ENCODE measurements at regions not wholly inside any gene's neighbourhood (a gene's known extent, or its start where the extent isn't known, plus 50 kb on each side); places are given as distances from the start of the nearest gene placed in this dataset.

DNA sequence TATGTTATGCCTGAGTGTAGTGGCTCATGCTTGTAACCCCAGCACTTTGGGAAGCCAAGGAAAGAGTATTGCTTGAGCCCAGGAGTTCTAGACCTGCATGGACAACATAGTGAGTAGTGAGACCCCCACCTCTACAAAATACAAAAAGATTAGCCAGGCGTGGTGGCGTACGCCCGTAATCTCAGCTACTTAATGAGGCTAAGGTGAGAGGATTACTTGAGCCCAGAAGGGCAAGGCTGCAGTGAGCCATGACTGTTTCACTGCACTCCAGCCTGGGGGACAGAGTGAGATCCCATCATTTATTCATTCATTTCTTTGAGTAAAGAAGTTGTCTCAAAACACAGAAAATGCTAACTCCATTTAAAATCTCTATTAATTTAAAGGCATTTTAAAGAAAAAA, 1061.6 kb downstream of the JRKL start:
- Histone ChIP-seq H3K27ac (no peak overlapping the region), H3K27me3 (replicated peaks) (no peaks in the 10 kb centered on the region), H3K36me3 (replicated peaks) (no peaks in the 10 kb centered on the region), H3K4me3 (ENCODE audit: low read depth, low read length) (no peak overlapping the region)
- in situ Hi-C loops (cut with HindIII; ENCODE audit: low pct_ligation_motif_present, low sequenced_read_pairs): no loop called here
- DNase-seq: no peak
- TF ChIP-seq, protein P1, sequence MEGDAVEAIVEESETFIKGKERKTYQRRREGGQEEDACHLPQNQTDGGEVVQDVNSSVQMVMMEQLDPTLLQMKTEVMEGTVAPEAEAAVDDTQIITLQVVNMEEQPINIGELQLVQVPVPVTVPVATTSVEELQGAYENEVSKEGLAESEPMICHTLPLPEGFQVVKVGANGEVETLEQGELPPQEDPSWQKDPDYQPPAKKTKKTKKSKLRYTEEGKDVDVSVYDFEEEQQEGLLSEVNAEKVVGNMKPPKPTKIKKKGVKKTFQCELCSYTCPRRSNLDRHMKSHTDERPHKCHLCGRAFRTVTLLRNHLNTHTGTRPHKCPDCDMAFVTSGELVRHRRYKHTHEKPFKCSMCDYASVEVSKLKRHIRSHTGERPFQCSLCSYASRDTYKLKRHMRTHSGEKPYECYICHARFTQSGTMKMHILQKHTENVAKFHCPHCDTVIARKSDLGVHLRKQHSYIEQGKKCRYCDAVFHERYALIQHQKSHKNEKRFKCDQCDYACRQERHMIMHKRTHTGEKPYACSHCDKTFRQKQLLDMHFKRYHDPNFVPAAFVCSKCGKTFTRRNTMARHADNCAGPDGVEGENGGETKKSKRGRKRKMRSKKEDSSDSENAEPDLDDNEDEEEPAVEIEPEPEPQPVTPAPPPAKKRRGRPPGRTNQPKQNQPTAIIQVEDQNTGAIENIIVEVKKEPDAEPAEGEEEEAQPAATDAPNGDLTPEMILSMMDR (IDR thresholded peaks at IDR 0.05; ENCODE audit: low read depth, low read length, missing control alignments): no peak

DNA sequence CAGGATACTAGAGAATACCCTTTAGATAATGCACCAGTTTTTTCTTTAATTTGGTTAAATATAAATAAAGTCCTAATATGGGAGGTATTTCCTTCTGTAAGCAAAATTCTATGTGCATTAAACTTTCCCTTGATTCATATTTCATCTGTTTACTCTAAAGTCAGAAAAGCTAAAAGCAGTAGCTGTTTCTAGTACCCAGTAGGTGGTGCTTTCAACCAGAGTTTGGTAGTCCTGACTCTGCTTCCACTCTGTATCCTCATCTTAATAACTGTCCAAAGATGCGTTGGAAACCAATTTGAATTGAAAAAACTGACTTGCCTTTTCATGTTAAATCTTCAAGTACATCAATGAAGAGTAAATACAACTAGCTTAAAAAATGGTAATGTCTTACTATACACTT, 1065.2 kb downstream of the JRKL start:
- no peaks in the 10 kb centered on the region for H3K36me3 ChIP-seq (replicated peaks)
- no peak overlapping the region for H3K4me3 ChIP-seq (ENCODE audit: low read depth, low read length)
- in situ Hi-C loops (cut with HindIII; ENCODE audit: low pct_ligation_motif_present, low sequenced_read_pairs): no loop called here
- DNase-seq: peak; percentile 37
- no peaks in the 10 kb centered on the region for H3K27me3 ChIP-seq (replicated peaks)
- H3K27ac ChIP-seq: no peak overlapping the region
- TF ChIP-seq, protein P1 (IDR thresholded peaks at IDR 0.05; ENCODE audit: low read depth, low read length, missing control alignments): peak; percentile 72

DNA sequence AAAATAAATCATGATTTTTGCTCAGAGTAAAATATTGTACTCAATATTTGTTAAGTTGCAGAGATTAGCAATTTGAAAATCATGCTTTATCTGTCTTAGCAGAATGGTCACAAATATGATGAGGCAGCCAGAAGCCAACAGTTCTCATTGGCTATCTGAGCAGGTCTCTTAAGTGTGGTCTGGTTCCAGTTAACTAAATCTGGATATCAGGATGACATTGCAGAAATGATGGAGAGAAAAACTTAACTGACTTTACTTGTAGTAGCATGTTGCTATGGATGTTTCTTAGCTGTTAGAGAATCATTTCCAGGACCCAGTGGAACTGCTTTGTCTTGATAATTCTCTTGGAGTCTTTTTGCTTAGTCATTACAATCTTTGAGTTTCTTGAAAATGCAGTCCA, 1070.3 kb downstream of the JRKL start:
- TF ChIP-seq, protein P1 (IDR thresholded peaks at IDR 0.05; ENCODE audit: low read depth, low read length, missing control alignments): no peak
- Histone ChIP-seq H3K27me3 (replicated peaks) (no peaks in the 10 kb centered on the region), H3K4me3 (ENCODE audit: low read depth, low read length) (no peak overlapping the region), H3K36me3 (replicated peaks) (no peaks in the 10 kb centered on the region), H3K27ac (no peak overlapping the region)
- in situ Hi-C loops (cut with HindIII; ENCODE audit: low pct_ligation_motif_present, low sequenced_read_pairs): no loop called here
- DNase-seq: no peak

GRCh38 chr11:97461044-97461880, 1071.4 kb downstream of the JRKL start:
- H3K27me3 ChIP-seq (replicated peaks): no peaks in the 10 kb centered on the region
- no peak overlapping the region for H3K27ac ChIP-seq
- in situ Hi-C loops (cut with HindIII; ENCODE audit: low pct_ligation_motif_present, low sequenced_read_pairs): no loop called here
- H3K4me3 ChIP-seq (ENCODE audit: low read depth, low read length): no peak overlapping the region
- H3K36me3 ChIP-seq (replicated peaks): no peaks in the 10 kb centered on the region
- TF ChIP-seq, protein P1 (IDR thresholded peaks at IDR 0.05; ENCODE audit: low read depth, low read length, missing control alignments): no peak
- DNase-seq: no peak

DNA sequence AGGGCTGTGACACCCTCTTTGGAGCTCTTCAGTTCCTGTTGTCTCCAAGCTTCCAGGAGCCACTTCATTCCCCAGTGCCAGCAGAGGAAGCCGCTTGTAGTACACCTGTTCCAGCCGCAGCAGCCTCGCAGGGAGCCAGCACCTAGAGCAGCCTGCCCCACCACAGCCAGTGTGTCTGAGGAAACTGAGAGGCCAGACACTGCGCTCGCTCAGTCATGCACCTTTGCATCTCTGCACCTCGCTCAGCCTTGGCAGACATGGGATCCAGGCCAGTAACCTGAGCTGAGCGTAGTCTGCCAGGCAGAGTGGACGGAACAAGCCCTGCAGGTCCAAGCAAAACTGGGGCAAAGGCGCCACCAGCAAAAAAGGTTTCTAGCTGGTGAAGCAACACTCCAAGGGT, 1072.1 kb downstream of the JRKL start:
- H3K27ac ChIP-seq: no peak overlapping the region
- no peaks in the 10 kb centered on the region for H3K36me3 ChIP-seq (replicated peaks)
- no peaks in the 10 kb centered on the region for H3K27me3 ChIP-seq (replicated peaks)
- in situ Hi-C loops (cut with HindIII; ENCODE audit: low pct_ligation_motif_present, low sequenced_read_pairs): no loop called here
- no peak for DNase-seq
- H3K4me3 ChIP-seq (ENCODE audit: low read depth, low read length): no peak overlapping the region
- TF ChIP-seq, protein P1 (IDR thresholded peaks at IDR 0.05; ENCODE audit: low read depth, low read length, missing control alignments): no peak

DNA sequence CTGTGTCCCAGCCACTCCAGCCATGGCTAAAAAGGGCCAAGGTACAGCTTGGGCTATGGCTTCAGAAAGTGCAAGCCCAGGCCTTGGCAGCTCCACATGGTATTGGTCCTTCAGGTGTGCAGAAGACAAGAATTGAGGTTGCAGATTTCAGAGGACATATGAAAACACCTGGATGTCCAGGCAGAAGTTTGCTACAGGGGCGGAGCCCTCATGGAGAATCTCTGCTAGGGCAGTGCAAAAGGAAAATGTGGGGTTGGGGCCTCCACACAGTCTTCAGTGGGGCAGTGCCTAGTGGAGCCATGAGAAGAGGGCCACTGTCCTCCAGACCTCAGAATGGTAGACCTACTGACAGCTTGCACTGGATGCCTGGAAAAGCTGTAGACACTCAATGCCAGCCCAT, 1074.1 kb downstream of the JRKL start:
- Histone ChIP-seq H3K27me3 (replicated peaks) (no peaks in the 10 kb centered on the region), H3K36me3 (replicated peaks) (no peaks in the 10 kb centered on the region), H3K4me3 (ENCODE audit: low read depth, low read length) (no peak overlapping the region), H3K27ac (no peak overlapping the region)
- TF ChIP-seq, protein P1 (IDR thresholded peaks at IDR 0.05; ENCODE audit: low read depth, low read length, missing control alignments): no peak
- in situ Hi-C loops (cut with HindIII; ENCODE audit: low pct_ligation_motif_present, low sequenced_read_pairs): no loop called here
- no peak for DNase-seq

All from brain microvascular endothelial cell (primary cell).